ENCODE measurements at regions not wholly inside any gene's neighbourhood (a gene's known extent, or its start where the extent isn't known, plus 50 kb on each side); places are given as distances from the start of the nearest gene placed in this dataset.

DNA sequence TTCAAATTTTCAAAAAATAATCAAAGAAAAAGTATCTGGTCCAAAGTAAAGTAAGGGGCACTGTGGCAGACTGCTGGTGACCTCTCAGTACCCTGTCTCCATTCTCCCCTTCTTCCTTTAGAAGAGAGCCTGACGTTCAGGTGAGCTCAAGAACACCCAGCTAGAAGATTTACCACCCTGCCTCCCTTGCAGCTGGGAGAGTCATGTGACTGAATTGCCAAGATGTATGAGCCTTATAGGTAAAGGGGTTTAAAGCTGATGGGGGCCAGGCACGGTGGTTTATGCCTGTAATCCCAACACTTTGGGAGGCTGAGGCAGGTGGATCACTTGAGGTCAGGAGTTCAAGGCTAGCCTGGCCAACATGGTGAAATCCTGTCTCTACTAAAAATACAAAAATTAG, 86.3 kb upstream of the NANOS1 start:
- TF ChIP-seq, protein P1, sequence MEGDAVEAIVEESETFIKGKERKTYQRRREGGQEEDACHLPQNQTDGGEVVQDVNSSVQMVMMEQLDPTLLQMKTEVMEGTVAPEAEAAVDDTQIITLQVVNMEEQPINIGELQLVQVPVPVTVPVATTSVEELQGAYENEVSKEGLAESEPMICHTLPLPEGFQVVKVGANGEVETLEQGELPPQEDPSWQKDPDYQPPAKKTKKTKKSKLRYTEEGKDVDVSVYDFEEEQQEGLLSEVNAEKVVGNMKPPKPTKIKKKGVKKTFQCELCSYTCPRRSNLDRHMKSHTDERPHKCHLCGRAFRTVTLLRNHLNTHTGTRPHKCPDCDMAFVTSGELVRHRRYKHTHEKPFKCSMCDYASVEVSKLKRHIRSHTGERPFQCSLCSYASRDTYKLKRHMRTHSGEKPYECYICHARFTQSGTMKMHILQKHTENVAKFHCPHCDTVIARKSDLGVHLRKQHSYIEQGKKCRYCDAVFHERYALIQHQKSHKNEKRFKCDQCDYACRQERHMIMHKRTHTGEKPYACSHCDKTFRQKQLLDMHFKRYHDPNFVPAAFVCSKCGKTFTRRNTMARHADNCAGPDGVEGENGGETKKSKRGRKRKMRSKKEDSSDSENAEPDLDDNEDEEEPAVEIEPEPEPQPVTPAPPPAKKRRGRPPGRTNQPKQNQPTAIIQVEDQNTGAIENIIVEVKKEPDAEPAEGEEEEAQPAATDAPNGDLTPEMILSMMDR (IDR thresholded peaks at IDR 0.05), result no peak
- TF ChIP-seq POLR2A (IDR thresholded peaks at IDR 0.05), result no peak
